Stimulated activated CD8-positive, alpha-beta memory T cell treated with anti-CD3 and anti-CD28 coated beads, Interleukin-15, amount 100 ng/mL, for 4 hours (primary cell): ENCODE measurements at regions not wholly inside any gene's neighbourhood (a gene's known extent, or its start where the extent isn't known, plus 50 kb on each side); places are given as distances from the start of the nearest gene placed in this dataset.

Experiments
- DNase-seq, 2 donors: peaks; one replicate each; pipeline ENCODE4 v3.0.0-alpha.2; 2020; ENCODE audit warnings: low read depth in 2 of 2

DNA sequence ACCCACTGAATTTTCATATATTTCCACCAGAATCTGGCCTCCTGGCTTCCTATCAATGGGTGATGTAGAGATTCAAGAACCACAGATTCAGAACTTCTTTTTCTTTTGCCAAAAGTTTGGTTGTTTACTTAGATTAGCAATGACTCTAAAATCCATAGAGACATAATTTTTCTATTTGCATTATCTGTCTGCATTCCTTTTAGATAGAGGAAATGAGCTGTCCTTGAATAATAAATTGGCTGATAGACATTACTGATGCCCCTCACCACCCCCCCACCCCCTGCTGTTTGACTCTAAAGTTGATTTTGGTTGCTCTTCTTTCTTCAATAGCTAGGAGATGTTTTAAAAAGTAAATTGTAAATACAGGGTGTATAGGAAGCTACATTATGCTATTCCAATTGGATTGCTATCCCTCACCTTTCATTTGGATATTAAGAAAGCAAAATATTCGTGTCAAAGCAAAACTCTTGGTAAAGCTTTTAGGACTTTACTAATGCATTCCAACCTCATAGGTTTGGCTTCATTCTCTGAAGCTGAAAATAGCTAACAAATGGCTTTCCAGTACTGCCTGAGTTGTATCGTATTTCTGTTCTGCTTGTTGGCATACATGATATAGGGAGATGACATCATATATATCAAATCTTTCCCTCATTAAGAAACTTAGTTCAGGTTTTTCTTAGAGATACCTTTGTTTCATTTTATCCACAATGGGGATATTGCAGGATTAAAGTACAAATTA, 606.0 kb downstream of the ARL4A start:
- DNase-seq, result no peak

DNA sequence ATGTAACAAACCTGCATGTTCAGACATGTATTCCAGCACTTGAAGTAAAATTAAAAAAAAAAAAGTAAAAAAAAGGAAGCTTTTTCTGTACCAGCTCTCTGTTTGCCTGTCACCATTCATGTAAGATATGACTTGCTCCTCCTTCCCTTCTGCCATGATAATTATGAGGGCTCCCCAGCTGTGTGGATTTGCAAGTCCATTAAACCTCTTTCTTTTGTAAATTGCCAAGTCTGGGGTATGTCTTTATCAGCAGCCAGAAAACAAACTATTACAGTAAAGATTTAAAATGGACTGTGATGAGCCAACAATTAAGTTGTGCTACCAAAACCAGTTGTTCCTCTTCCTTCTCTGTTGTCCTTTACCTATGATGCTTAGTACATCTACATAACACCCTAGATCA, 619.6 kb downstream of the ARL4A start:
- DNase-seq, result no peak

DNA sequence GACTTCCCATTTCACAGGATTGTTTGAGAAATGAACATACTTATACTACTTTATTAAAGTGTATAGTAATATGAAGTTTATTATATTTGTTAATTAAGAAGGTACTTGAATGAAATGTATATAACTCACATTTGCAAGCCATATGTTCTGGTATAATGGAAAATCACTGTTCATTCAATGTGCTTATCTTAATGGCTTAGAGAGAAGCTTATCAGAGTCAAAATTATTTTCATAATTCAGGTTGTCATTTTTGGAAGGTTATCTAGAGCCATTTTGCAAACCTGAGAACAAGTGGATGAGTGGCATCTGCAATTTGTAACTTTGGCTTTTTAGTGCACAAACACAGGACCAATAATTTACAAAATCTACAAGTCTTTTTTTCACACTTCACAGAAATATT, 621.0 kb downstream of the ARL4A start:
- no peak for DNase-seq

DNA sequence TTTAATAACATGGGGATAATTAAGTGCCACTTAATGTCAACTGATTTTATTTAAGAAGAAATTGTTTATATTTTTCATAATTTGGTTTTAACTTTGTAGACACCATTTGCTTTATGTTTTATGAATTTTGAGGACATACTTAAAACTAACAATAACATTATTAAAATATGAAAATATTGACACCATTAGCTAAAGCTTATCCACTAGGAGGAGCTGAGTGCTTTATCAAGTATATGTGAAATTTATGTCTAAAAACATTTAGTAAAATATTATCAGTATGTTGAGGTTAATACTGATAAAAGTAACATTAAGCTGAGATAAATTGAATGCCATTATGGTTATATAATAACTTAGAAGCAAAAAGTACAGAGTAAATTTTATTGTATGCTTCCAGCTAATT, 622.1 kb downstream of the ARL4A start:
- no peak for DNase-seq

- no peak for DNase-seq
Measured at GRCh38 chr7:13312307-13312706, 624.9 kb downstream of the ARL4A start.

- no peak for DNase-seq
Measured at GRCh38 chr7:13320333-13320732, 632.9 kb downstream of the ARL4A start.

GRCh38 chr7:13321316-13321715, 633.9 kb downstream of the ARL4A start:
- no peak for DNase-seq

GRCh38 chr7:13322126-13322525, 634.7 kb downstream of the ARL4A start:
- DNase-seq, result no peak

DNA sequence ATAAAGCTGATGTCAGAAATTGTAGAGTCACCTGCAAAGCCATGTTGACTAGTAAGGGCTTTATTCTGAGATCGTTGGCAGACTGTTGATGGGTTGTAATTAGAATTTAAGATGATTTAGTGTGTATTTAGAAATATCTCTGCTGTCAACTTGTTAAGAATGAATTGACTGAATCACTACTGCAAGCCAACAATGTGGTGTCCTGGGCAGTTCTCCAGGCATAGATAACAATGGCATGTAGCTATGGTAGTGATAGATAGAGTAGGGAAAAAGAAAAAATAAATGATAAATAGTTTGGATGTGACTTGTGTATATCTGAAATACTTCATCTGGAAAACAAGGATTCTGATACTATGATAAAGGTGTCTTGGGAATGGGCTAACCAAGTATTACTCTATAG, 640.2 kb downstream of the ARL4A start:
- no peak for DNase-seq

DNA sequence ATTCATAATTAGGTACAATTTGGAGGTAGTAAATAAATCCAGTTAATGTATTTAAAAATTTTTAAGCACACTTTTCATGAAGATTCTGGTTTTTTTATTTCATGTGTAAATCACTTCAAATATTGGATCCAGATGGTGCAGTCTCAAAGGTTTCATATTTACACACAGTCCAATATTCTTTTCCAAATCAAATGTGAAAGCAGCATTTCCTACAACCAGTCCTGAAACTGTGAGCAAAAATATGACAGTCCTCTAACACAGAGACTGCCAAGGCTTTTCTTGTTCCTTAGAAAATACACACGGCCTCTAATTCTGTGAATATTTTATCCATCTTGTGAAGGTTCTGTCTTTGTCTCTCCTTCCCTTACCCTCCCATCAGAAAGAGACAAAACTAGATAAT, 645.9 kb downstream of the ARL4A start:
- no peak for DNase-seq

DNA sequence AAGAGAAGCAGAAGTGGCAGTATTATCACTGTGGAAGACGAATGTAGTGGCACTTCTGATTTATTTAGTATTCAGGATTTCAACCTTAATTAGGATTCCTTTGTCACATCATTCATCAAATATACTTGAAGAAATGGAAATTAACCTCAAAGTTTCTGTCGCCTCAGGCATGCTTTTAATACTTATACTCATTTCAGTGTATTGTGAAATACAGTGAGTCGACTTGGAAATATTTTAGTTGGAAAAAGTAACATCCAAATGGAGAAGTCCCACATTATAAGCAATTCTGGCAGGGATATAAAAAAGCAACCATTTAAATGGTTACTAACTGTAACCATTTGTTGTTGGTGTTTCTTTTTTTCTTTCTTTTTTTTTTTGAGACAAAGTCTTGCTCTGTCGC, 648.8 kb downstream of the ARL4A start:
- DNase-seq, result no peak

DNA sequence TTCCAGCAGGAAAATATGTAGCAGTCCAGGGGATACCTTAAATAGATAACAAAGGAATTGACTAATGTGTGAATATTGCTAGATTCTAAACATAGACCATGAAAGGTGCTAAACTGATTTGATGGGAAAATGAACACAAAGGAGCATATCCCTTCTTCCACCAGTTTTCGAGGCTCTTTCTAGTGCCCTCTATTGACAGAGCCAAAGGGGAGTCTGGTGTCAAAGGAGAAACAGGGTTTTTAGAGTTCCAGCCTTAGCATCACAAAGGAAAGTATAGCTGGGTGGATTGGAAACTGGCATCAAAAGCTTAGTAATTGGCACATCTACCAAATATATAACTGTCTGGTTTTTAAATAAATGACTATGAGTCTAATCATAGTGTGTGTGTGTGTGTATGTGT, 636.8 kb downstream of the ETV1 start:
- DNase-seq, result no peak

- DNase-seq, result no peak
Measured at GRCh38 chr7:13359656-13360055, 629.8 kb downstream of the ETV1 start.

GRCh38 chr7:13386741-13387140, 602.7 kb downstream of the ETV1 start:
- DNase-seq, result no peak

DNA sequence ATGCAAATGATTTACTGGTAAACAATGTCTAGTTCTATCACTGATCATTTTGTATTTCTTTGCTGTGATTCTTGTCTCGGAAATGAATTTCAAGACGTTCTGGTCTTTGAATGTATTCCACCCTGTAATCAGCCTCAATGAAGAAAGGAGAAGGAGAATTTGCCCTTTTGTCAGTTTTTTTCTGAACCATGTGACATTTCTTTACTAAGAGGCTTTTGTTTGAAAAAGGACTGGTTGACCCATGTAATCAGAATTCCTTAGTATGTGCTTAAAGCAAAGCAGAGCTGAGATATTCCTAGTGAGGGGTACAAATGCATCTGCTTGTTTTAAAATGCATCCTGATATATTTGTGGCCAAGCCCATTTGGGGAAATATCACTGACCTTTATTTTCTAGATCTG, 581.6 kb downstream of the ETV1 start:
- DNase-seq, result no peak

DNA sequence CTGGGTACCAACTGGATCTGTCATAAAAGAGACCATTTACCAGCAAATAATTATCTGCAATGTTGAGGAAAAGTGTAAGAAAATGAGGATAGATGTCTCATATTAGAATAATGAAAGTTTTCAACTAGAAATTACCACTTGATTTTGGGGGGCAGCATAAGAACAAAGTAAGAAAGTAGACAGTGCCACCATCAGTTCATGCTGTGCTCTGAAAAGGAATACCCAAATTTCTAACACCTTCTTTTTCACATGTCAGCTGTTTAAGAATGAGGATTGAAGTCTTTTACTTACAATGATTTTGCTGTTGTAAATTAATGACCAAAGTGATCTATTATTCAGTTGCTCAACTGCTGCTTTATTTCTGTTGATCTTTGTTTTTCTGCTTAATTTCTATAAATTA, 578.3 kb downstream of the ETV1 start:
- DNase-seq, result no peak

GRCh38 chr7:13411636-13412035, 577.8 kb downstream of the ETV1 start:
- no peak for DNase-seq

GRCh38 chr7:13414181-13414580, 575.3 kb downstream of the ETV1 start:
- no peak for DNase-seq

DNA sequence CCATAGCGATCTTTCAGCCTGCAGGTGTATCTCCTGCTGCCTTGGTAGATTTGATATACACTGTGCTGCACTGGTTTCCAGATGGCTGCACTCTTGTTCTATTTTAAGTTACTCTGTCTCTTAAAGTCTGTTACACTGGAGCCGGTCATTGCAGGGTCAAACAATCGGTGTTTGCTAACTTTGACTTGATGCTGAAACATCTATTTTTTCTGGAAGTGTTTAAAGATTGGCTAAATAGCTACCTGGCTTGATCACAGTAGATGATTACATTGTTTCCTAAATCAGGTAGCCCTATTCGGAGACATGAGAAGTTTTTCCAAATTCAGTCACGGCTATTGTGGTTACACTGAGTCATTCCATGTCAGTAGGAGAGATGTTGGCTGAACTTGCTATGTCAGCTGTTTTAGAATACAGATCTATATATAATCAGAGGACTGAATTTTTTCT, 574.8 kb downstream of the ETV1 start:
- no peak for DNase-seq

DNA sequence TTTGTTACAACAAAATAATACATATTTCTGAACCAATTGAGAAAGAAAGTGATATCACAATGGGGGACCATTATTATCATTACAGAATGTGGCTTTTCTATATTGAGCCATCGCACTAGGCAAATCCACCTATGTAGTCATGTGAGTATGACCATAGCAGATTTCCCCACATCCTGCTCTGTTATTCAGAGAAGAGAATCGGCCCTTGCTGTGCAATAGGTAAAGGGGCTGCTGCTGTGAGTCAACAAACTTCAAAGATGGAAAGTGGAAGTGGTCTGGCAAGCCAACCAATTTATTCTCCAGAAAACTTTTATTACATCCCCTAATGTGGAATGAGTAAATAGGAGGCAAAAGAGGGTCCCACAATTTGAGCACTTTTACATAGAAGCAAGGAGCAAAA, 573.4 kb downstream of the ETV1 start:
- DNase-seq, result no peak

DNA sequence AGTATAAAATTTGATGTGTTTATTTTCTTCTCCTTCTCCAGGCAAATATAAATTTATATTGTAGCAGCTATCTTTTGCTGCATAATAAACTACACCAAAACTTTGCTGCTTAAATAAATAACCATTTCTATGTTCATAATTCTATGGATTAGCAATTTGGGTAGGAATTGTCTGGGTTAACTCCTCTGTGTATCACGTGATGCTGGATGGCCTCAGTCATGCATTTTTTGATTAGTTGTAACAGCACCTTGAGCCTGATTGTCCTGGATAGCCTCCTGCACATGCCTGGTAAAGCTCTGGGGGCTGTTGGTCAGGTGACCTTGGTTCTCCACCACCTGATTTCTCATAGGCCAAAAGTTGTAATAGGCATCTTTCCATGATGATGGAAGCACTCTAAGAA, 572.9 kb downstream of the ETV1 start:
- DNase-seq, result no peak

GRCh38 chr7:13420726-13421125, 568.7 kb downstream of the ETV1 start:
- DNase-seq, result no peak

- DNase-seq, result no peak
Measured at GRCh38 chr7:13421776-13422175, 567.7 kb downstream of the ETV1 start.

GRCh38 chr7:13433946-13434345, 555.5 kb downstream of the ETV1 start:
- no peak for DNase-seq
